GM12878 (cell line): ENCODE measurements at regions not wholly inside any gene's neighbourhood (a gene's known extent, or its start where the extent isn't known, plus 50 kb on each side); places are given as distances from the start of the nearest gene placed in this dataset.

Source experiments
- CTCF ChIP-seq, 3 experiments: IDR thresholded peaks in 2 of 3; conservative IDR thresholded peaks in 1 of 3; 2 replicates each; pipeline ENCODE4 v1.5.1; 2011; ENCODE audit warnings: low read depth in 3 of 3, low read length in 3 of 3, mild to moderate bottlenecking in 3 of 3, control low read depth in 2 of 3, moderate library complexity in 2 of 3, inconsistent platforms in 1 of 3, mixed read lengths in 1 of 3; ENCODE audit not compliant: control insufficient read depth in 2 of 3, insufficient read depth in 1 of 3; ENCODE audit errors: extremely low read depth in 1 of 3
- EP300 ChIP-seq, 2 experiments: fragments of 150-350 bp in 1 of 2; IDR thresholded peaks; 2 replicates each; pipeline ENCODE4 v1.6.1; 2011 to 2012; ENCODE audit warnings: low read depth in 2 of 2, low read length in 2 of 2, borderline replicate concordance in 1 of 2, improper control_type of control experiment in 1 of 2, inconsistent platforms in 1 of 2; ENCODE audit not compliant: control insufficient read depth in 1 of 2
- FOXM1 ChIP-seq: IDR thresholded peaks from 2 replicates; pipeline ENCODE4 v1.6.1; 2012; ENCODE audit warnings: low read depth, mild to moderate bottlenecking, inconsistent platforms, low read length, moderate library complexity
- GABPA ChIP-seq: IDR thresholded peaks from 2 replicates; pipeline ENCODE4 v1.6.1; 2014; ENCODE audit warnings: antibody characterized with exemption, low read depth, mild to moderate bottlenecking, inconsistent platforms
- MTA2 ChIP-seq: fragments of 450-650 bp; IDR thresholded peaks from 2 replicates; pipeline ENCODE4 v1.6.1; 2016; ENCODE audit warnings: low read depth, mild to moderate bottlenecking, moderate library complexity
- MXI1 ChIP-seq: fragments of 150-350 bp; IDR thresholded peaks from 2 replicates; pipeline ENCODE4 v1.6.1; 2011; ENCODE audit warnings: low read depth, mild to moderate bottlenecking, inconsistent platforms, low read length, improper control_type of control experiment
- NR2F1 ChIP-seq: fragments of 450-650 bp; conservative IDR thresholded peaks from 2 replicates; pipeline ENCODE4 v1.6.1; 2017; ENCODE audit warnings: mild to moderate bottlenecking
- RFX5 ChIP-seq: IDR thresholded peaks from 2 replicates; pipeline ENCODE4 v1.6.1; 2011; ENCODE audit warnings: low read depth, low read length, improper control_type of control experiment
- SMC3 ChIP-seq: IDR thresholded peaks from 2 replicates; pipeline ENCODE4 v1.6.1; 2011; ENCODE audit warnings: low read length, improper control_type of control experiment, borderline replicate concordance
- YY1 ChIP-seq: IDR thresholded peaks from 2 replicates; pipeline ENCODE4 v1.6.1; 2011; ENCODE audit warnings: low read depth, mild to moderate bottlenecking, low read length
- ZNF274 ChIP-seq: IDR thresholded peaks from one replicate; pipeline ENCODE4 v1.8.0; 2011; ENCODE audit not compliant: insufficient read length, insufficient read depth

GRCh38 chr2:226674123-226674522 lies 125.5 kb downstream of the IRS1 start:
- TF ChIP-seq YY1, result no peak
- no peak for TF ChIP-seq CTCF (IDR thresholded peaks at IDR 0.05 in 2 of 3, conservative IDR thresholded peaks at IDR 0.05 in 1 of 3; ENCODE audit: control insufficient read depth in 2 of 3, extremely low read depth in 1 of 3, insufficient read depth in 1 of 3, low read depth in 3 of 3, low read length in 3 of 3)
- TF ChIP-seq RFX5, result no peak
- TF ChIP-seq ZNF274, result no peak
- no peak for TF ChIP-seq MTA2
- no peak for TF ChIP-seq MXI1
- no peak for TF ChIP-seq SMC3
- TF ChIP-seq FOXM1, result no peak
- no peak for TF ChIP-seq EP300 (IDR thresholded peaks at IDR 0.05; ENCODE audit: borderline replicate concordance in 1 of 2, control insufficient read depth in 1 of 2, low read depth in 2 of 2, low read length in 2 of 2)
- no peak for TF ChIP-seq GABPA
- TF ChIP-seq NR2F1, result no peak
